ENCODE measurements at regions not wholly inside any gene's neighbourhood (a gene's known extent, or its start where the extent isn't known, plus 50 kb on each side); places are given as distances from the start of the nearest gene placed in this dataset.
A peak's percentile ranks its signal among the peaks of the same experiment; 100 is the strongest.

DNA sequence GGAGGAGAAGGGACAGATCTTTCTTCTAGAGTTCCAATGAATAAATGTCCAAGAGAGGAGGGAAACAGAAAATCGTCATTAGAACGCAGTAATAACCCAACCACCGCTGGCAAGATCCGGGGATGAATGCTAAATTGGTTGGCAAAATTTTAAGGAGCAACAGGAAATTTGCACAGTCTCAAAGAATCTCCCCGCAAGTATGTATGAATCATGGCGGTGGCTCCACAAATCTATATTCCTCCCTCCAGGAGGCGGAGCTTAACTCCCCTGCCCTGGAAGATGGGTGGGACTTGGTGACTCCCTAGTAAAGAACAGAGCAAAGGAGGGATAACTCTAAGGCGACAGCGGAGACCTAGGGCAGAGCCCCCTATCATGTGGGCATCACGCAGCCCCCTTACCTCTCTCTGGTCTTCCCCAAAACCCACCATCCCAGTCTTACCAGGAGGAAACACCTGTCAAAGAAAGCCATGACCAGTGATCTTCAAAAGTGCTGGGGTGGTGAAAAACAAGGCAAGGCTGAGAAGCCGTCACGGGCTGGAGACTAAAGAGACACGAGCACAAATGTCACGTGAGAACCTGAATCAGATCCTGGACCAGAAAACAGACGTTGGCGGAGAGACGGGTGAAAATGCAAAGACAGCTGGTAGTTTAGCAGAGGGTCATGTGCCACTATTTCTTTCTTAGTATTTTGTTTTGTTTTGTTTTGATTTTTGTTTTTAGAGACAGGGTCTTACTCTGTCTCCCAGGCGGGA lies 125.8 kb downstream of the NCOR2 start:
- Histone ChIP-seq H4K20me1 (ENCODE audit: insufficient read depth) (no peaks in the 10 kb centered on the region), H3K4me3 (peak overlapping the region; percentile 56), H3K27ac (peak overlapping the region; percentile 98), H2AFZ (no peak overlapping the region), H3K4me1 (ENCODE audit: insufficient read depth) (peaks cover 38% of the 10 kb centered on the region), H3K9me3 (ENCODE audit: low read depth) (no peaks in the 10 kb centered on the region), H3K27me3 (replicated peaks; ENCODE audit: insufficient read depth) (no peaks in the 10 kb centered on the region), H3F3A (ENCODE audit: insufficient read depth) (peaks cover 26% of the 10 kb centered on the region), H3K9me2 (ENCODE audit: insufficient read depth) (no peaks in the 10 kb centered on the region), H3K9ac (peak overlapping the region; percentile 86), H3K36me3 (ENCODE audit: low read depth) (no peaks in the 10 kb centered on the region), H3K79me2 (ENCODE audit: insufficient read depth) (peaks cover 33% of the 10 kb centered on the region), H3K4me2 (ENCODE audit: unreplicated experiment) (peak overlapping the region; percentile 86)
- peak; percentile 99 for DNase-seq
- WGBS, 2 experiments (ENCODE audit: low coverage in 1 of 2, low lambda C conversion rate in 2 of 2, missing lambda C conversion rate in 2 of 2): 2% methylated on average over 18 of the region's 18 CpGs
- TF ChIP-seq EZH2phosphoT487 (IDR thresholded peaks at IDR 0.05; ENCODE audit: insufficient read depth, low read depth) (no peak), EZH2 (IDR thresholded peaks at IDR 0.05; ENCODE audit: insufficient read depth, poor library complexity, severe bottlenecking) (no peak)
- in situ Hi-C loops (cut with MboI): no loop called here

DNA sequence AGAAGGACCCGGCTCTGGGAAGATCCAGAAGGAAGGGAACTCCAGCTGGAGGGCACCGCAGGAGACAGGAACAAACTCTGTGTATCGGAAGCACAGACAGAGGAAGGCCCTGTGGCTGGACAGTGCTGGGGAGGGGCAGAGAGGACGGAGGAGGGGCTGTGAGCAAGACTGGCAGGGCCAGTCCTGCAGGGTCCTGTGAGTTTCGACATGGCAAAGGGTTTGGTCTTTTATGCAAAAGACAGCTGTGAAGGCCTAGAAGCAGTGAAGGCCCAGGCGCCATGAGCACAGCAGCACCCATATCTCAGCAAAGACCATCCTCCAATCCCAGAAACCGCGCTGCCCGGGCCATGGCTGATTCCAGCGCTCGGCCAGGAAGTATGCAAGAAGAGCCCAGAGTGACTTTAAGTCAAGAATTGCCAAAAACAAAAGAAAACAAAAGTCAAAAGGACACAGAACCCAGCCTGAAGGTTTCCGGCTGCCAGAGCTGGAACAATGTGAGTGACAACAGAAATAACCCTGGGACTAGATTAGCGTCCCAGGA lies 126.5 kb downstream of the NCOR2 start:
- peak overlapping the region; percentile 86 for H3K9ac ChIP-seq
- H3K36me3 ChIP-seq (ENCODE audit: low read depth): no peaks in the 10 kb centered on the region
- H3K27me3 ChIP-seq (replicated peaks; ENCODE audit: insufficient read depth): no peaks in the 10 kb centered on the region
- peak overlapping the region; percentile 86 for H3K4me2 ChIP-seq (ENCODE audit: unreplicated experiment)
- H2AFZ ChIP-seq: no peak overlapping the region
- no peaks in the 10 kb centered on the region for H3K9me3 ChIP-seq (ENCODE audit: low read depth)
- no peaks in the 10 kb centered on the region for H4K20me1 ChIP-seq (ENCODE audit: insufficient read depth)
- in situ Hi-C loops (cut with MboI): no loop called here
- no peak for TF ChIP-seq EZH2phosphoT487 (IDR thresholded peaks at IDR 0.05; ENCODE audit: insufficient read depth, low read depth)
- TF ChIP-seq EZH2 (IDR thresholded peaks at IDR 0.05; ENCODE audit: insufficient read depth, poor library complexity, severe bottlenecking): no peak
- peaks cover 26% of the 10 kb centered on the region for H3K79me2 ChIP-seq (ENCODE audit: insufficient read depth)
- H3K9me2 ChIP-seq (ENCODE audit: insufficient read depth): no peaks in the 10 kb centered on the region
- peaks cover 38% of the 10 kb centered on the region for H3K4me1 ChIP-seq (ENCODE audit: insufficient read depth)
- H3K27ac ChIP-seq: peak overlapping the region; percentile 98
- peak; percentile 64 for DNase-seq
- WGBS, 2 experiments (ENCODE audit: low coverage in 1 of 2, low lambda C conversion rate in 2 of 2, missing lambda C conversion rate in 2 of 2): 15 to 16% methylated on average over 13 of the region's 13 CpGs
- peak overlapping the region; percentile 56 for H3K4me3 ChIP-seq
- peaks cover 26% of the 10 kb centered on the region for H3F3A ChIP-seq (ENCODE audit: insufficient read depth)

DNA sequence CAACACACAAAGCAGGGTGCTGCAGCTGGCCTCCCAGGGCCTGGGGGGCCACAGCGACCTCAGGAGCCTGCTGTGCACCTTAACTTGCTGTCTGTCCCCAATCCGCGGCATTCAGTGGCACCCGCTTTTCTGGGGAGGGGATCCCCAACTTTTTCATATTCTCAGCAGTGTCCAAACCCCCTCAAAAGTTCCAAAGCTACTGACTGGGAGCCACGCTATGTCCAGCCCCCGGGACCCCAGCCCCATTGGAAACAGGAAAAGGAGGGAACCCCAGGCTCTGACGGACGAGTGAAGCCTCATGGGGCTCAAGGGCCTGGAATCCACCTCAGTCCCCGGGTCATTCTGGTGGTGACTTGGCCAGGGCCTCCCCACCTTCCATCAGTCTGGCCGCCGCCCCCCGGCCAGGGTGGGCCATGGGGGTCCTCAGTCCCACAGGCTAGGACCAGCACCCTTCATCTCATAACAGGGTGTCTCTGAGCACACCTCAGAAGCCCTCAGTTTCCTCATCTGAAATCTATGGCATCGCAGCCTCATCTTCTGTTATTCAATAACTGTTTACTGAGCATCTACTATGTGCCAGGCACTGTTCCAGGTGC lies 127.3 kb downstream of the NCOR2 start:
- H4K20me1 ChIP-seq (ENCODE audit: insufficient read depth): no peaks in the 10 kb centered on the region
- H3K9ac ChIP-seq: peak overlapping the region; percentile 86
- H3K27me3 ChIP-seq (replicated peaks; ENCODE audit: insufficient read depth): no peaks in the 10 kb centered on the region
- no peak for TF ChIP-seq EZH2phosphoT487 (IDR thresholded peaks at IDR 0.05; ENCODE audit: insufficient read depth, low read depth)
- no peak for TF ChIP-seq EZH2 (IDR thresholded peaks at IDR 0.05; ENCODE audit: insufficient read depth, poor library complexity, severe bottlenecking)
- no peaks in the 10 kb centered on the region for H3K36me3 ChIP-seq (ENCODE audit: low read depth)
- no peak overlapping the region for H3K4me3 ChIP-seq
- peaks cover 26% of the 10 kb centered on the region for H3F3A ChIP-seq (ENCODE audit: insufficient read depth)
- H3K4me2 ChIP-seq (ENCODE audit: unreplicated experiment): peak overlapping the region; percentile 86
- in situ Hi-C loops (cut with MboI): no loop called here
- no peaks in the 10 kb centered on the region for H3K9me3 ChIP-seq (ENCODE audit: low read depth)
- H3K9me2 ChIP-seq (ENCODE audit: insufficient read depth): no peaks in the 10 kb centered on the region
- DNase-seq: no peak
- WGBS, 2 experiments (ENCODE audit: low coverage in 1 of 2, low lambda C conversion rate in 2 of 2, missing lambda C conversion rate in 2 of 2): 91 to 93% methylated on average over 13 of the region's 13 CpGs
- H3K27ac ChIP-seq: peak overlapping the region; percentile 98
- peaks cover 38% of the 10 kb centered on the region for H3K4me1 ChIP-seq (ENCODE audit: insufficient read depth)
- H2AFZ ChIP-seq: no peak overlapping the region
- H3K79me2 ChIP-seq (ENCODE audit: insufficient read depth): peaks cover 25% of the 10 kb centered on the region

DNA sequence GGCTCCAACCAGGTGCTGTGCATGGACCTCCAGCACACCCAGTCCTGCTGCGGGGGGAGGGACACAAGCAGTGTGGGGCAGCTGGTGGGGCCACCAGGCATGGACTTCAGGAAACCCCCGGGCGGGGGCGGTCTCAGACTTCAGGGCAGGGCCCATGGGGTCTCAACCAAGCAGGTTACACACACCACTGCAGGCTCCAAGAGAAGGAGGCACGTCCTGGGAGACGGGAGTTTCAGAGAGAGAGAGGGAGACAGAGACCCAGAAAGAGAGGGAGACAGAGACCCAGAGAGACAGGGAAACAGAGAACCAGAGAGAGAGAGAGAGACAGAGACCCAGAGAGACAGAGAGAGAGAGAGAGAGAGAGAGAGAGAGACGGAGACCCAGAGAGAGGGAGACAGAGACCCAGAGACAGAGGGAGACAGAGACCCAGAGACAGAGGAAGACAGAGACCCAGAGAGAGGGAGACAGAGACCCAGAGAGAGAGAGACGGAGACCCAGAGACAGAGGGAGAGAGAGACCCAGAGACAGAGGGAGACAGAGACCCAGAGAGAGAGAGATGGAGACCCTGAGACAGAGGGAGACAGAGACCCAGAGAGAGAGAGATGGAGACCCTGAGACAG lies 128.9 kb downstream of the NCOR2 start:
- Histone ChIP-seq H3K27ac (no peak overlapping the region), H3K79me2 (ENCODE audit: insufficient read depth) (peaks cover 15% of the 10 kb centered on the region), H3K4me1 (ENCODE audit: insufficient read depth) (peaks cover 34% of the 10 kb centered on the region), H3K9me3 (ENCODE audit: low read depth) (no peaks in the 10 kb centered on the region), H3K4me2 (ENCODE audit: unreplicated experiment) (no peak overlapping the region), H3K27me3 (replicated peaks; ENCODE audit: insufficient read depth) (no peaks in the 10 kb centered on the region), H2AFZ (no peak overlapping the region), H3K36me3 (ENCODE audit: low read depth) (no peaks in the 10 kb centered on the region), H3F3A (ENCODE audit: insufficient read depth) (peaks cover 26% of the 10 kb centered on the region), H3K4me3 (no peak overlapping the region), H3K9ac (no peak overlapping the region), H3K9me2 (ENCODE audit: insufficient read depth) (no peaks in the 10 kb centered on the region), H4K20me1 (ENCODE audit: insufficient read depth) (no peaks in the 10 kb centered on the region)
- TF ChIP-seq EZH2phosphoT487 (IDR thresholded peaks at IDR 0.05; ENCODE audit: insufficient read depth, low read depth): no peak
- TF ChIP-seq EZH2 (IDR thresholded peaks at IDR 0.05; ENCODE audit: insufficient read depth, poor library complexity, severe bottlenecking): no peak
- in situ Hi-C loops (cut with MboI): no loop called here
- WGBS, 2 experiments (ENCODE audit: low coverage in 1 of 2, low lambda C conversion rate in 2 of 2, missing lambda C conversion rate in 2 of 2): 79 to 80% methylated on average over 6 to 8 of the region's 8 CpGs
- DNase-seq: no peak

All from GM23248 (cell line).